ENCODE measurements at regions not wholly inside any gene's neighbourhood (a gene's known extent, or its start where the extent isn't known, plus 50 kb on each side); places are given as distances from the start of the nearest gene placed in this dataset.

GRCh38 chr11:113577356-113578032 is 102.3 kb upstream of the DRD2 start:
- TF ChIP-seq CTCF (IDR thresholded peaks at IDR 0.05; ENCODE audit: borderline replicate concordance): no peak
- intact Hi-C loops (cut with micrococcal nuclease): no loop called here
- H3K36me3 ChIP-seq: no peaks in the 10 kb centered on the region
- H3K27me3 ChIP-seq (ENCODE audit: low read depth): no peaks in the 10 kb centered on the region
- DNase-seq: no peak
- no peak overlapping the region for H3K27ac ChIP-seq (replicated peaks)
- no peak overlapping the region for H3K4me3 ChIP-seq
- H3K9me3 ChIP-seq (replicated peaks): no peaks in the 10 kb centered on the region
- H3K4me1 ChIP-seq: peaks cover 11% of the 10 kb centered on the region

GRCh38 chr11:113574586-113574985 is 99.4 kb upstream of the DRD2 start:
- intact Hi-C loops (cut with micrococcal nuclease): no loop called here
- TF ChIP-seq CTCF (IDR thresholded peaks at IDR 0.05; ENCODE audit: borderline replicate concordance): no peak
- Histone ChIP-seq H3K9me3 (replicated peaks) (no peaks in the 10 kb centered on the region), H3K27me3 (ENCODE audit: low read depth) (no peaks in the 10 kb centered on the region), H3K27ac (replicated peaks) (no peak overlapping the region), H3K36me3 (no peaks in the 10 kb centered on the region), H3K4me1 (peaks cover 14% of the 10 kb centered on the region), H3K4me3 (no peak overlapping the region)
- no peak for DNase-seq

- H3K36me3 ChIP-seq: no peaks in the 10 kb centered on the region
- H3K9me3 ChIP-seq (replicated peaks): no peaks in the 10 kb centered on the region
- DNase-seq: no peak
- no peak overlapping the region for H3K4me3 ChIP-seq
- intact Hi-C loops (cut with micrococcal nuclease): no loop called here
- H3K4me1 ChIP-seq: peaks cover 14% of the 10 kb centered on the region
- H3K27ac ChIP-seq (replicated peaks): no peak overlapping the region
- TF ChIP-seq CTCF (IDR thresholded peaks at IDR 0.05; ENCODE audit: borderline replicate concordance): no peak
- H3K27me3 ChIP-seq (ENCODE audit: low read depth): no peaks in the 10 kb centered on the region
Measured at GRCh38 chr11:113574171-113574570, 99.0 kb upstream of the DRD2 start.

- H3K9me3 ChIP-seq (replicated peaks): no peaks in the 10 kb centered on the region
- intact Hi-C loops (cut with micrococcal nuclease): no loop called here
- no peaks in the 10 kb centered on the region for H3K27me3 ChIP-seq (ENCODE audit: low read depth)
- H3K27ac ChIP-seq (replicated peaks): no peak overlapping the region
- peaks cover 8% of the 10 kb centered on the region for H3K4me1 ChIP-seq
- no peaks in the 10 kb centered on the region for H3K36me3 ChIP-seq
- no peak for DNase-seq
- H3K4me3 ChIP-seq: no peak overlapping the region
- TF ChIP-seq CTCF (IDR thresholded peaks at IDR 0.05; ENCODE audit: borderline replicate concordance): no peak
Measured at GRCh38 chr11:113572136-113572735, 97.0 kb upstream of the DRD2 start.

- no peak for TF ChIP-seq CTCF (IDR thresholded peaks at IDR 0.05; ENCODE audit: borderline replicate concordance)
- DNase-seq: no peak
- intact Hi-C loops (cut with micrococcal nuclease): no loop called here
- Histone ChIP-seq H3K9me3 (replicated peaks) (no peaks in the 10 kb centered on the region), H3K4me3 (no peak overlapping the region), H3K27ac (replicated peaks) (no peak overlapping the region), H3K27me3 (ENCODE audit: low read depth) (no peaks in the 10 kb centered on the region), H3K4me1 (peaks cover 3% of the 10 kb centered on the region), H3K36me3 (no peaks in the 10 kb centered on the region)
Measured at GRCh38 chr11:113571531-113571930, 96.3 kb upstream of the DRD2 start.

Data from left ventricle myocardium inferior (tissue), 1 donor.